ENCODE measurements at regions not wholly inside any gene's neighbourhood (a gene's known extent, or its start where the extent isn't known, plus 50 kb on each side); places are given as distances from the start of the nearest gene placed in this dataset.
A peak's percentile ranks its signal among the peaks of the same experiment; 100 is the strongest.
"Not testable (repeated sequence)": the region's sequence is repeated elsewhere in the genome, so short reads cannot be mapped to it uniquely, and the experiment has no call there.

- Mint-ChIP-seq H3K27ac (no peak overlapping the region), H3K4me1 (ENCODE audit: low read depth) (peaks cover 72% of the 10 kb centered on the region), H3K27me3 (ENCODE audit: low read depth) (no peaks in the 10 kb centered on the region), H3K4me3 (peak overlapping the region in 1 of 2 donors; percentile 15), H3K9me3 (no peaks in the 10 kb centered on the region), H3K36me3 (ENCODE audit: insufficient read depth in 2 of 2) (peaks cover 6 to 12% of the 10 kb centered on the region in 2 donors)
- ATAC-seq (replicated peaks in 1 of 2) (no peak), DNase-seq (no peak)
These were observed 89.3 kb upstream of the PLEKHM1 start for GRCh38 chr17:45579529-45580495.

GRCh38 chr17:45580924-45581323, 90.4 kb upstream of the PLEKHM1 start:
- ATAC-seq (replicated peaks in 1 of 2) (no peak), DNase-seq (no peak)
- no peaks in the 10 kb centered on the region for H3K9me3 Mint-ChIP-seq
- no peak overlapping the region for H3K27ac Mint-ChIP-seq
- no peaks in the 10 kb centered on the region for H3K27me3 Mint-ChIP-seq (ENCODE audit: low read depth)
- peak overlapping the region in 1 of 2 donors; percentile 1 for H3K4me3 Mint-ChIP-seq
- peaks cover 6 to 12% of the 10 kb centered on the region in 2 donors for H3K36me3 Mint-ChIP-seq (ENCODE audit: insufficient read depth in 2 of 2)
- peaks cover 67% of the 10 kb centered on the region for H3K4me1 Mint-ChIP-seq (ENCODE audit: low read depth)

GRCh38 chr17:45581860-45582259, 91.3 kb upstream of the PLEKHM1 start:
- Mint-ChIP-seq H3K4me3 (peak overlapping the region in 1 of 2 donors; percentile 15), H3K36me3 (ENCODE audit: insufficient read depth in 2 of 2) (peaks cover 6 to 9% of the 10 kb centered on the region in 2 donors), H3K27me3 (ENCODE audit: low read depth) (no peaks in the 10 kb centered on the region), H3K9me3 (no peaks in the 10 kb centered on the region), H3K27ac (no peak overlapping the region), H3K4me1 (ENCODE audit: low read depth) (peaks cover 61% of the 10 kb centered on the region)
- no peak for DNase-seq
- ATAC-seq (replicated peaks in 1 of 2), result no peak

GRCh38 chr17:45584092-45585036, 93.8 kb upstream of the PLEKHM1 start:
- Mint-ChIP-seq H3K9me3 (no peaks in the 10 kb centered on the region), H3K4me3 (peak overlapping the region; percentile 91 to 96), H3K4me1 (ENCODE audit: low read depth) (peaks cover 53% of the 10 kb centered on the region), H3K27me3 (ENCODE audit: low read depth) (no peaks in the 10 kb centered on the region), H3K36me3 (ENCODE audit: insufficient read depth in 2 of 2) (peaks cover 8 to 12% of the 10 kb centered on the region in 2 donors), H3K27ac (peak overlapping the region; percentile 94)
- DNase-seq (peak; percentile 74 to 76), ATAC-seq (replicated peaks in 1 of 2) (peak; percentile 65 to 71)

GRCh38 chr17:45585037-45585733, 94.7 kb upstream of the PLEKHM1 start:
- not testable (repeated sequence) for H3K9me3 Mint-ChIP-seq; H3K27me3 Mint-ChIP-seq (ENCODE audit: low read depth)
- peak overlapping the region; percentile 63 for H3K27ac Mint-ChIP-seq
- DNase-seq (peak; percentile 85 to 90), ATAC-seq (replicated peaks in 1 of 2) (peak; percentile 83)
- H3K4me1 Mint-ChIP-seq (ENCODE audit: low read depth), result peaks cover 45% of the 10 kb centered on the region
- H3K36me3 Mint-ChIP-seq (ENCODE audit: insufficient read depth in 2 of 2), result peaks cover 8 to 12% of the 10 kb centered on the region in 2 donors
- peak overlapping the region; percentile 91 to 96 for H3K4me3 Mint-ChIP-seq

GRCh38 chr17:45585794-45586650, 95.5 kb upstream of the PLEKHM1 start:
- peak in 1 of 2 donors; percentile 47 for ATAC-seq (replicated peaks in 1 of 2)
- peak overlapping the region; percentile 83 to 96 for H3K4me3 Mint-ChIP-seq
- H3K9me3 Mint-ChIP-seq; H3K27me3 Mint-ChIP-seq (ENCODE audit: low read depth): not testable (repeated sequence)
- DNase-seq, result peak; percentile 48
- H3K4me1 Mint-ChIP-seq (ENCODE audit: low read depth), result peaks cover 39% of the 10 kb centered on the region
- H3K27ac Mint-ChIP-seq, result peak overlapping the region; percentile 63
- peaks cover 8 to 11% of the 10 kb centered on the region in 2 donors for H3K36me3 Mint-ChIP-seq (ENCODE audit: insufficient read depth in 2 of 2)

- H3K27me3 Mint-ChIP-seq (ENCODE audit: low read depth); H3K27ac Mint-ChIP-seq; H3K36me3 Mint-ChIP-seq (ENCODE audit: insufficient read depth in 2 of 2); ATAC-seq (replicated peaks in 1 of 2); DNase-seq; H3K9me3 Mint-ChIP-seq; H3K4me3 Mint-ChIP-seq: not testable (repeated sequence)
- peaks cover 33% of the 10 kb centered on the region for H3K4me1 Mint-ChIP-seq (ENCODE audit: low read depth)
These were observed 96.1 kb upstream of the PLEKHM1 start for GRCh38 chr17:45586651-45586934.

GRCh38 chr17:45592433-45592923, 102.0 kb upstream of the PLEKHM1 start:
- not testable (repeated sequence) for H3K36me3 Mint-ChIP-seq (ENCODE audit: insufficient read depth in 2 of 2); H3K9me3 Mint-ChIP-seq; H3K27me3 Mint-ChIP-seq (ENCODE audit: low read depth); H3K4me3 Mint-ChIP-seq; H3K4me1 Mint-ChIP-seq (ENCODE audit: low read depth)
- DNase-seq (peak in 1 of 2 donors; percentile 78), ATAC-seq (replicated peaks in 1 of 2) (peak; percentile 70 to 95)
- H3K27ac Mint-ChIP-seq, result peak overlapping the region; percentile 42

- H3K4me1 Mint-ChIP-seq (ENCODE audit: low read depth); H3K27me3 Mint-ChIP-seq (ENCODE audit: low read depth); DNase-seq; H3K4me3 Mint-ChIP-seq; ATAC-seq (replicated peaks in 1 of 2); H3K36me3 Mint-ChIP-seq (ENCODE audit: insufficient read depth in 2 of 2); H3K9me3 Mint-ChIP-seq; H3K27ac Mint-ChIP-seq: not testable (repeated sequence)
These were observed 105.8 kb upstream of the PLEKHM1 start for GRCh38 chr17:45596347-45596746.

GRCh38 chr17:45600052-45601012, 109.8 kb upstream of the PLEKHM1 start:
- not testable (repeated sequence) for H3K4me3 Mint-ChIP-seq; H3K27ac Mint-ChIP-seq; H3K36me3 Mint-ChIP-seq (ENCODE audit: insufficient read depth in 2 of 2); H3K27me3 Mint-ChIP-seq (ENCODE audit: low read depth); H3K4me1 Mint-ChIP-seq (ENCODE audit: low read depth); H3K9me3 Mint-ChIP-seq
- DNase-seq (peak in 1 of 2 donors; percentile 23), ATAC-seq (replicated peaks in 1 of 2) (peak; percentile 28 to 66)

GRCh38 chr17:45601013-45601412, 110.5 kb upstream of the PLEKHM1 start:
- not testable (repeated sequence) for H3K36me3 Mint-ChIP-seq (ENCODE audit: insufficient read depth in 2 of 2); H3K27me3 Mint-ChIP-seq (ENCODE audit: low read depth); H3K4me1 Mint-ChIP-seq (ENCODE audit: low read depth); H3K27ac Mint-ChIP-seq; H3K4me3 Mint-ChIP-seq; H3K9me3 Mint-ChIP-seq; DNase-seq
- ATAC-seq (replicated peaks in 1 of 2), result peak in 1 of 2 donors; percentile 24
